Testis (tissue), 2 donors: ENCODE measurements at regions not wholly inside any gene's neighbourhood (a gene's known extent, or its start where the extent isn't known, plus 50 kb on each side); places are given as distances from the start of the nearest gene placed in this dataset.

Experiments
- DNase-seq: peaks from one replicate; pipeline ENCODE4 v3.0.0-alpha.2; 2019
- H3K27ac ChIP-seq, 2 donors: fragments of 200-600 bp; sonication (generic); one replicate each; pipeline ENCODE4 v1.5.1; 2019
- H3K27me3 ChIP-seq: fragments of 200-600 bp; sonication (generic); one replicate; pipeline ENCODE4 v1.5.1; 2019
- H3K36me3 ChIP-seq: fragments of 200-600 bp; sonication (generic); one replicate; pipeline ENCODE4 v1.5.1; 2017; ENCODE audit warnings: low read depth; ENCODE audit errors: missing control alignments
- H3K4me1 ChIP-seq: fragments of 200-600 bp; sonication (generic); one replicate; pipeline ENCODE4 v1.5.1; 2019
- H3K4me3 ChIP-seq, 2 donors: fragments of 200-600 bp; sonication (generic); one replicate each; pipeline ENCODE4 v1.5.1; 2017 to 2019
- H3K9me3 ChIP-seq: fragments of 200-600 bp; sonication (generic); one replicate; pipeline ENCODE4 v1.5.1; 2017
- CTCF ChIP-seq, 3 experiments: fragments of 450-650 bp in 2 of 3; fragments of 200-600 bp in 1 of 3; sonication (generic) in 1 of 3; IDR thresholded peaks; one replicate each; pipeline ENCODE4 v1.5.1; 2016 to 2019; ENCODE audit warnings: antibody characterized with exemption in 3 of 3, mild to moderate bottlenecking in 2 of 3, moderate library complexity in 1 of 3
- POLR2A ChIP-seq: fragments of 450-650 bp; IDR thresholded peaks from one replicate; pipeline ENCODE4 v1.6.1; 2017; ENCODE audit warnings: antibody characterized with exemption, mild to moderate bottlenecking, moderate library complexity
- WGBS, 2 donors: methylation state at CpG; one replicate each; pipeline ENCODE4 v1.1.5; 2018; 5-methylcytosine and 5-hydroxymethylcytosine counted together
- intact Hi-C: fragments of 100-400 bp; cut with DNase I; formaldehyde crosslinking; loops from one replicate; pipeline ENCODE4 v1.15.1; 2023; ENCODE audit warnings: low total_unique reads

GRCh38 chr6:40000964-40001515 lies 66.8 kb upstream of the MOCS1 start:
- no peaks in the 10 kb centered on the region for H3K9me3 ChIP-seq
- H3K4me3 ChIP-seq, result no peak overlapping the region
- 45 to 72% methylated on average over 4 of the region's 4 CpGs for WGBS, 2 donors
- no peak for DNase-seq
- intact Hi-C loops, result no loop called here
- TF ChIP-seq CTCF (IDR thresholded peaks at IDR 0.05) (no peak), POLR2A (no peak)
- no peaks in the 10 kb centered on the region for H3K36me3 ChIP-seq
- H3K4me1 ChIP-seq, result no peaks in the 10 kb centered on the region
- no peak overlapping the region for H3K27ac ChIP-seq
- no peaks in the 10 kb centered on the region for H3K27me3 ChIP-seq

- Histone ChIP-seq H3K27me3 (no peaks in the 10 kb centered on the region), H3K27ac (peak overlapping the region in 1 of 2 donors; percentile 56), H3K4me3 (no peak overlapping the region), H3K36me3 (no peaks in the 10 kb centered on the region), H3K4me1 (no peaks in the 10 kb centered on the region), H3K9me3 (no peaks in the 10 kb centered on the region)
- intact Hi-C loops, result no loop called here
- WGBS, 2 donors, result 53 to 61% methylated on average over 11 of the region's 11 CpGs
- TF ChIP-seq CTCF (IDR thresholded peaks at IDR 0.05), result no peak
- TF ChIP-seq POLR2A, result no peak
- peak; percentile 19 for DNase-seq
Observed at GRCh38 chr6:39999006-39999867, 65.0 kb upstream of the MOCS1 start.

- no peak for DNase-seq
- no peak for TF ChIP-seq POLR2A
- no peak for TF ChIP-seq CTCF (IDR thresholded peaks at IDR 0.05)
- Histone ChIP-seq H3K9me3 (no peaks in the 10 kb centered on the region), H3K36me3 (no peaks in the 10 kb centered on the region), H3K27me3 (no peaks in the 10 kb centered on the region), H3K4me3 (no peak overlapping the region), H3K27ac (no peak overlapping the region), H3K4me1 (no peaks in the 10 kb centered on the region)
- WGBS, 2 donors, result 95 to 97% methylated on average over 4 of the region's 4 CpGs
- intact Hi-C loops, result no loop called here
Observed at GRCh38 chr6:39998126-39998525, 63.9 kb upstream of the MOCS1 start.

- Histone ChIP-seq H3K27ac (no peak overlapping the region), H3K4me1 (peaks cover 3% of the 10 kb centered on the region), H3K4me3 (no peak overlapping the region), H3K36me3 (no peaks in the 10 kb centered on the region), H3K9me3 (no peaks in the 10 kb centered on the region), H3K27me3 (no peaks in the 10 kb centered on the region)
- TF ChIP-seq CTCF (IDR thresholded peaks at IDR 0.05), result no peak
- no peak for TF ChIP-seq POLR2A
- WGBS, 2 donors, result 94 to 95% methylated on average over 6 to 8 of the region's 8 CpGs
- DNase-seq, result no peak
- intact Hi-C loops, result no loop called here
Observed at GRCh38 chr6:39997101-39997635, 62.9 kb upstream of the MOCS1 start.
